Psoas muscle (tissue), 7 donors: ENCODE measurements at regions not wholly inside any gene's neighbourhood (a gene's known extent, or its start where the extent isn't known, plus 50 kb on each side); places are given as distances from the start of the nearest gene placed in this dataset.
"Not testable (repeated sequence)": the region's sequence is repeated elsewhere in the genome, so short reads cannot be mapped to it uniquely, and the experiment has no call there.

ENCODE experiments used
- ATAC-seq, 4 donors: fragments of 200-7000 bp; cut with Tn5 transposase; one replicate each; pipeline ENCODE4 v1.9.1; 2020; ENCODE audit warnings: moderate library complexity in 3 of 4, mild to moderate bottlenecking in 2 of 4
- DNase-seq, 2 donors: peaks; one replicate each; pipeline ENCODE4 v3.0.0-alpha.2; 2020
- H3K27ac ChIP-seq: fragments of 200-600 bp; one replicate; pipeline ENCODE4 v1.8.0; 2022
- H3K27me3 ChIP-seq, 3 donors: fragments of 200-600 bp in 1 of 3; one replicate each; pipeline versions ENCODE4 v1.6.1 to v1.8.0; 2013 to 2022; ENCODE audit warnings: low read length in 2 of 3, mild to moderate bottlenecking in 2 of 3, moderate library complexity in 1 of 3; ENCODE audit not compliant: insufficient read depth in 3 of 3
- H3K36me3 ChIP-seq, 2 donors: fragments of 200-600 bp in 1 of 2; one replicate each; pipeline versions ENCODE4 v1.6.1 to v1.8.0; 2013 to 2022; ENCODE audit warnings: low read depth in 1 of 2, mild to moderate bottlenecking in 1 of 2, moderate library complexity in 1 of 2; ENCODE audit not compliant: insufficient read depth in 1 of 2
- H3K4me1 ChIP-seq: fragments of 200-600 bp; one replicate; pipeline ENCODE4 v1.8.0; 2022
- H3K4me3 ChIP-seq: fragments of 200-600 bp; one replicate; pipeline ENCODE4 v1.8.0; 2022; ENCODE audit warnings: mild to moderate bottlenecking
- H3K9me3 ChIP-seq: fragments of 200-600 bp; one replicate; pipeline ENCODE4 v1.8.0; 2022
- CTCF ChIP-seq: fragments of 200-600 bp; IDR thresholded peaks from one replicate; pipeline ENCODE4 v1.8.0; 2022; ENCODE audit warnings: antibody characterized with exemption
- WGBS, 3 donors: extraction: QIAGEN DNeasy Blood & Tissue Kit; methylation state at CpG; one replicate each; pipeline versions ENCODE4 v1.1.6 to v1.1.7; 2013; 5-methylcytosine and 5-hydroxymethylcytosine counted together
- intact Hi-C, 2 donors: fragments of 100-400 bp; cut with DNase I; formaldehyde crosslinking; loops; one replicate each; pipeline versions ENCODE4 v1.11.0 to v1.14.2; 2022
- donor health status: healthy with polysubstance abuse.
- donor health status: DM: no; HTN: no; CAD: no; lungs with moderate emphysema.
- donor health status: Bipolar disorder and iron deficiency.
- donor health status: healthy.
- donor health status: DM: yes; HTN: yes; CAD: no.
- donor health status: DM: no; HTN: no; CAD: no.
- donor health status: DM: yes; HTN: yes; CAD: no.

GRCh38 chr6:27141529-27142015 lies 105.9 kb upstream of the PRSS16 start:
- no peak overlapping the region for H3K27ac ChIP-seq
- intact Hi-C loops: no loop called here
- H3K9me3 ChIP-seq: no peaks in the 10 kb centered on the region
- ATAC-seq (no peak), DNase-seq (no peak)
- no peaks in the 10 kb centered on the region for H3K36me3 ChIP-seq
- peaks cover 0 to 17% (median 7%) of the 10 kb centered on the region in 3 donors for H3K27me3 ChIP-seq
- TF ChIP-seq CTCF: no peak
- no peak overlapping the region for H3K4me3 ChIP-seq
- 62 to 72% (median 64%) methylated on average over 3 of the region's 3 CpGs for WGBS, 3 donors
- no peaks in the 10 kb centered on the region for H3K4me1 ChIP-seq

DNA sequence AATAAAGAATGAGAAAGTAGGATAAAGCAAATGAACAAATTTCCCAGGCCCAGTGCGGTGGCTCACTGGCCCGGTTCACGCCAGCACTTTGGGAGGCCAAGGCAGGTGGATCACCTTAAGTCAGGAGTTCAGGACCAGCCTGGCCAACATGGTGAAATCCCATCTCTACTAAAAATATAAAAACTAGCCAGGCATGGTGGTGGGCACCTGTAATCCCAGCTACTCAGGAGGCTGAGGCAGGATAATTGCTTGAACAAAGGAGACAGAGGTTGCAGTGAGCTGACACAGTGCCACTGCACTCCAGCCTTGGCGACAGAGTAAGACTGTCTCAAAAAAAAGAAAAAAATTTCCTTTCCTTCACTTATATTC lies 104.5 kb upstream of the PRSS16 start:
- H3K9me3 ChIP-seq, H3K36me3 ChIP-seq, DNase-seq, ATAC-seq, intact Hi-C loops, H3K4me3 ChIP-seq, H3K27ac ChIP-seq, H3K4me1 ChIP-seq: not testable (repeated sequence)
- WGBS, 3 donors: 96 to 100% (median 98%) methylated on average over 4 of the region's 4 CpGs
- peaks cover 0 to 17% (median 7%) of the 10 kb centered on the region in 3 donors for H3K27me3 ChIP-seq

GRCh38 chr6:27143474-27144026 lies 104.0 kb upstream of the PRSS16 start:
- no peak for ATAC-seq
- intact Hi-C loops: no loop called here
- no peak for DNase-seq
- Histone ChIP-seq H3K36me3 (no peaks in the 10 kb centered on the region), H3K4me3 (no peak overlapping the region), H3K4me1 (no peaks in the 10 kb centered on the region), H3K27me3 (peaks cover 0 to 17% (median 7%) of the 10 kb centered on the region in 3 donors), H3K27ac (no peak overlapping the region), H3K9me3 (no peaks in the 10 kb centered on the region)
- no peak for TF ChIP-seq CTCF
- 82 to 83% (median 83%) methylated on average over 2 of the region's 2 CpGs for WGBS, 3 donors

DNA sequence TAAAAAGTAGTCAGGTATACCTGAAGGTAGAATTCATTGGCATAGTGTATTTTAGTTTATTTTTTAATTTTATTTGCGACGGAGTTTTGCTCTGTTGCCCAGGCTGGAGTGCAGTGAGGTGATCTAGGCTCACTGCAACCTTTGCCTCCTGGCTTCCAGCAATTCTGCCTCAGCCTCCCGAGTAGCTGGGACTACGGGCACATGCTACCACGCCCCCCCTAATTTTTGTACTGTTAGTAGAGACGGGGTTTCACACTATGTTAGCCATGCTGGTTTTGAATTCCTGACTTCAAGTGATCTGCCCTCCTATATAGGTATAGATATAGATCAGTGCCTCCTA lies 102.8 kb upstream of the PRSS16 start:
- H3K36me3 ChIP-seq: no peaks in the 10 kb centered on the region
- peaks cover 0 to 17% (median 3%) of the 10 kb centered on the region in 3 donors for H3K27me3 ChIP-seq
- H3K4me1 ChIP-seq: no peaks in the 10 kb centered on the region
- 60 to 66% (median 62%) methylated on average over 6 of the region's 6 CpGs for whole genome bisulfite sequencing, 3 donors
- no peak overlapping the region for H3K27ac ChIP-seq
- peak overlapping the region; percentile 38 for H3K4me3 ChIP-seq
- no peak for ATAC-seq
- no peak for DNase-seq
- TF ChIP-seq CTCF: no peak
- H3K9me3 ChIP-seq: no peaks in the 10 kb centered on the region
- intact Hi-C loops: no loop called here

DNA sequence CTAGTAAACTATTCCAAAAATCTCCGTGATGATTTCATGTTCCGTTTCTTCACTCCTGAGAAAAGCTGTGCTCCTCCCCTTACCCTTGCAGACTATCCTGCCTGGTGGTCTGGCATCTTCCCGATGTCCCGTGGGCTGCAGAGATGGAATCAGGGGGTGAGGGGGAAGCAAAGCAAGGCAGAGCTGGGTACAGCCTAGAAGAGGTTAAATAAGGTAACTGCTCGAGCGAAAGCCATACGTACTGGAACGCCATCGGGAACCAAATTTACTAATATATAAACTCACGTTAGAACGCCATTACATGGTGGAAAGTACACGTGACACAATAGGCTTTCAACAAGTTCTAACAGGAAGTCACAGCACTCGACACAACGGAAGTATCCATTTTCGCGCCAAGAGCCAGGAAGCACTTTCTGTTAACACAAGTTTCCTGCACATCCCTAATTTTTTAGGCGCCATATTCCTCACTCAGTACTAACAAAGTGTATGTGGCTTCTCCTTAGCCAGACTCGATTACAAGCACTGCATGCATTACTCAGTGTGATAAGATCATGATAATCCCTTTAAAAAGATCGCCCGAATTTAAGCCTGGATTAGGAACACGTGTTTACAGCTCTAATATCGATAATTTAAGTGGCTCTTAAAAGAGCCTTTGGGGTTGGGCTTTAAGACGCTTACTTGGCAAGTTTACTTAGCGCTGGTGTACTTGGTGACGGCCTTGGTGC lies 101.6 kb upstream of the PRSS16 start:
- ATAC-seq: peak; percentile 56 to 74 (median 62)
- peak; percentile 67 to 76 for DNase-seq
- Histone ChIP-seq H3K4me3 (peak overlapping the region; percentile 69), H3K9me3 (no peaks in the 10 kb centered on the region), H3K4me1 (no peaks in the 10 kb centered on the region), H3K36me3 (no peaks in the 10 kb centered on the region), H3K27ac (peak overlapping the region; percentile 77), H3K27me3 (peaks cover 0 to 16% (median 3%) of the 10 kb centered on the region in 3 donors)
- TF ChIP-seq CTCF: no peak
- intact Hi-C loops: no loop called here
- WGBS, 3 donors: 0 to 1% (median 0%) methylated on average over 25 of the region's 25 CpGs

DNA sequence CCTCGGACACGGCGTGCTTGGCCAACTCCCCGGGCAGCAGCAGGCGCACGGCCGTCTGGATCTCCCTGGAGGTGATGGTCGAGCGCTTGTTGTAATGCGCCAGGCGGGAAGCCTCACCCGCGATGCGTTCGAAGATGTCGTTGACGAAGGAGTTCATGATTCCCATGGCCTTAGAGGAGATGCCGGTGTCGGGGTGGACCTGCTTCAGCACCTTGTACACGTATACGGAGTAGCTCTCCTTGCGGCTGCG lies 101.1 kb upstream of the PRSS16 start:
- intact Hi-C loops, H3K36me3 ChIP-seq, DNase-seq, H3K4me1 ChIP-seq, H3K9me3 ChIP-seq: not testable (repeated sequence)
- Histone ChIP-seq H3K4me3 (peak overlapping the region; percentile 69), H3K27ac (peak overlapping the region; percentile 77), H3K27me3 (peaks cover 0 to 14% (median 3%) of the 10 kb centered on the region in 3 donors)
- peak in 3 of 4 donors; percentile 16 to 32 (median 17) for ATAC-seq
- WGBS, 3 donors: 4 to 9% (median 7%) methylated on average over 20 to 23 of the region's 23 CpGs
